ENCODE measurements at regions not wholly inside any gene's neighbourhood (a gene's known extent, or its start where the extent isn't known, plus 50 kb on each side); places are given as distances from the start of the nearest gene placed in this dataset.
"Not testable (repeated sequence)": the region's sequence is repeated elsewhere in the genome, so short reads cannot be mapped to it uniquely, and the experiment has no call there.

DNA sequence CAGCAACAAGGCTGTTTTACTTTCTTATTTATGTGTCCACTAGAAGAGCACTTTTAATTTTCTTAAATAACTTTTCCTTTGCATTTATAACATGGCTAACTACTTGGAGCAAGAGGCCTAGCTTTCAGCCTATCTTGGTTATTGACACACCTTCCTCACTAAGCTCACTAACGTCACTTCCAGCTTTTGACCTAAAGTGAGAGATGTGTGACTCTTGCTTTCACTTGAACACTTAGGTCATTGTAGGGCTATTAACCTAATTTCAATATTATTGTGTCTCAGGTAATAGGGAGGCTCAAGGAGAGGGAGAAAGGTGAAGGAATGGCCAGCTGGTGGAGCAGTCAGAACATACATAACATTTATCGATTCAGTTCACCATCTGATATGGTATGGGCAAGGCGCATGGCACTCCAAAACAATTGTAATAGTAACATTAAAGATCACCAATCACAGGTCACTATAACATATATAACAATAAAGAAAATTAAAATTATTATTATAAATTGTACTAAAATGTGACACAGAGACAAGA, 95.0 kb upstream of the FAM20C start:
- Histone ChIP-seq H3K4me1 (ENCODE audit: control insufficient read depth in 1 of 2, insufficient read depth in 2 of 2, low read length in 2 of 2) (no peaks in the 10 kb centered on the region), H3K36me3 (ENCODE audit: control insufficient read depth in 1 of 2, insufficient read depth in 2 of 2, low read length in 1 of 2) (no peaks in the 10 kb centered on the region), H3K27ac (ENCODE audit: low read depth in 1 of 2, low read length in 2 of 2) (no peak overlapping the region), H3K27me3 (ENCODE audit: control insufficient read depth in 1 of 2, insufficient read depth in 2 of 2, low read length in 1 of 2) (no peaks in the 10 kb centered on the region), H3K4me3 (ENCODE audit: low read length in 2 of 2) (no peak overlapping the region), H3K9me3 (ENCODE audit: control insufficient read depth, low read length) (no peaks in the 10 kb centered on the region)
- intact Hi-C loops (cut with DNase I) = no loop called here
- 62 to 63% methylated on average over 3 of the region's 3 CpGs for WGBS, 2 donors
- DNase-seq (no peak), ATAC-seq (ENCODE audit: low FRiP score) (no peak)

DNA sequence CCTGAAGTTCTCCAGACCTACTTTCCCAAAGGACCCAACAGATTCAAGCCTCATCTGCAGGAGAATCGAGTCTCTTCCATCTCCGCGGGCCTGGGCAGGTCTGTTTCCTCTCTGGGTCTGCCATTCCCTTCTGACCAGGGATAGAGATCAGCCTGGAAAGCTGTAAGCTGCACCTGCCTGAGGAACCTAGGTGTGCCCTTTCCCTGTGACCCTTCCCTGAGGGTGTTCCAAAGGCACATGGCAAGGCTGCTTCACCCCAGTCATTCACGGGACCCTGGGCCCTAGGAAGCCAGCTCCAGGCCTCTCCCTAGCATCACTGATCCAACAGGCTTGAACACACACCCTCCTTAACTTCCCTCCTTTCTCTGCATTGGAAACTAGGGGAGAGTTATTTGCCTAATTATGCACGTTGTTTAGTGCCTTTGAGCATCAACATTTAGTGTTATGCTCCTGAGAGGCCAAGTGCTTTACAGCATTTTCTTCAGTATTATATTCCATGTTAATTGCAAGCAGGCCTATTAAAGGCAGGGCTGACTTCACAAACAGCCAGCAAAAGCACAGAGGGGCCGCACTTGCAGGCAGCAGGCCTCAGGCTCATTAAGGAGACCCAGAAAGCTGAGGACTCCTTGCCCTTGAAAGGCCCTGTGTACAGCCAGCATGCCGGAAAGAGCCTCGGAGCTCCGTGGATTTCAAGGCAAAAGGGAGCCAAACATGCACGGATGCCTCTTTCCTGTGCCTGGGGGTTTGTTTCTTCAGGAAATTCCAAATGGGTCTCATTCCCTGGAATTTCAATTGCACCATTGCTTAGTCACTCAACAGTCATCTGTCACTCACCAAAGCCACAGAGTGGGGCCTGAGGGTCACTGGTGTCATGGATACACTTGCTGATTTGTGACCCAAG, 91.0 kb upstream of the FAM20C start:
- Histone ChIP-seq H3K4me3 (ENCODE audit: low read length in 2 of 2) (no peak overlapping the region), H3K36me3 (ENCODE audit: control insufficient read depth in 1 of 2, insufficient read depth in 2 of 2, low read length in 1 of 2) (no peaks in the 10 kb centered on the region), H3K4me1 (ENCODE audit: control insufficient read depth in 1 of 2, insufficient read depth in 2 of 2, low read length in 2 of 2) (no peaks in the 10 kb centered on the region), H3K27me3 (ENCODE audit: control insufficient read depth in 1 of 2, insufficient read depth in 2 of 2, low read length in 1 of 2) (no peaks in the 10 kb centered on the region), H3K27ac (ENCODE audit: low read depth in 1 of 2, low read length in 2 of 2) (no peak overlapping the region), H3K9me3 (ENCODE audit: control insufficient read depth, low read length) (no peaks in the 10 kb centered on the region)
- ATAC-seq (ENCODE audit: low FRiP score) (no peak), DNase-seq (no peak)
- WGBS, 2 donors = 78 to 80% methylated on average over 10 of the region's 10 CpGs
- intact Hi-C loops (cut with DNase I) = no loop called here

GRCh38 chr7:102047-102711, 90.2 kb upstream of the FAM20C start:
- intact Hi-C loops (cut with DNase I) = no loop called here
- 86 to 94% methylated on average over 12 to 13 of the region's 13 CpGs for WGBS, 2 donors
- no peak overlapping the region for H3K4me3 ChIP-seq (ENCODE audit: low read length in 2 of 2)
- H3K4me1 ChIP-seq (ENCODE audit: control insufficient read depth in 1 of 2, insufficient read depth in 2 of 2, low read length in 2 of 2) = no peaks in the 10 kb centered on the region
- H3K9me3 ChIP-seq (ENCODE audit: control insufficient read depth, low read length) = no peaks in the 10 kb centered on the region
- no peak for DNase-seq
- ATAC-seq (ENCODE audit: low FRiP score) = no peak
- H3K27me3 ChIP-seq (ENCODE audit: control insufficient read depth in 1 of 2, insufficient read depth in 2 of 2, low read length in 1 of 2) = no peaks in the 10 kb centered on the region
- no peak overlapping the region for H3K27ac ChIP-seq (ENCODE audit: low read depth in 1 of 2, low read length in 2 of 2)
- H3K36me3 ChIP-seq (ENCODE audit: control insufficient read depth in 1 of 2, insufficient read depth in 2 of 2, low read length in 1 of 2) = no peaks in the 10 kb centered on the region

GRCh38 chr7:102721-103120, 89.7 kb upstream of the FAM20C start:
- Histone ChIP-seq H3K4me1 (ENCODE audit: control insufficient read depth in 1 of 2, insufficient read depth in 2 of 2, low read length in 2 of 2) (no peaks in the 10 kb centered on the region), H3K4me3 (ENCODE audit: low read length in 2 of 2) (no peak overlapping the region), H3K27ac (ENCODE audit: low read depth in 1 of 2, low read length in 2 of 2) (no peak overlapping the region), H3K36me3 (ENCODE audit: control insufficient read depth in 1 of 2, insufficient read depth in 2 of 2, low read length in 1 of 2) (no peaks in the 10 kb centered on the region), H3K27me3 (ENCODE audit: control insufficient read depth in 1 of 2, insufficient read depth in 2 of 2, low read length in 1 of 2) (no peaks in the 10 kb centered on the region), H3K9me3 (ENCODE audit: control insufficient read depth, low read length) (no peaks in the 10 kb centered on the region)
- DNase-seq (no peak), ATAC-seq (ENCODE audit: low FRiP score) (no peak)
- 70 to 81% methylated on average over 11 to 14 of the region's 14 CpGs for WGBS, 2 donors
- intact Hi-C loops (cut with DNase I) = no loop called here

GRCh38 chr7:103981-104380, 88.4 kb upstream of the FAM20C start:
- H3K9me3 ChIP-seq (ENCODE audit: control insufficient read depth, low read length); intact Hi-C loops (cut with DNase I); H3K4me1 ChIP-seq (ENCODE audit: control insufficient read depth in 1 of 2, insufficient read depth in 2 of 2, low read length in 2 of 2); DNase-seq; H3K27me3 ChIP-seq (ENCODE audit: control insufficient read depth in 1 of 2, insufficient read depth in 2 of 2, low read length in 1 of 2); H3K27ac ChIP-seq (ENCODE audit: low read depth in 1 of 2, low read length in 2 of 2); ATAC-seq (ENCODE audit: low FRiP score); H3K4me3 ChIP-seq (ENCODE audit: low read length in 2 of 2); H3K36me3 ChIP-seq (ENCODE audit: control insufficient read depth in 1 of 2, insufficient read depth in 2 of 2, low read length in 1 of 2): not testable (repeated sequence)
- 87 to 97% methylated on average over 3 to 4 of the region's 10 CpGs for WGBS, 2 donors

GRCh38 chr7:105002-105401, 87.4 kb upstream of the FAM20C start:
- intact Hi-C loops (cut with DNase I) = no loop called here
- Histone ChIP-seq H3K36me3 (ENCODE audit: control insufficient read depth in 1 of 2, insufficient read depth in 2 of 2, low read length in 1 of 2) (no peaks in the 10 kb centered on the region), H3K27me3 (ENCODE audit: control insufficient read depth in 1 of 2, insufficient read depth in 2 of 2, low read length in 1 of 2) (no peaks in the 10 kb centered on the region), H3K4me3 (ENCODE audit: low read length in 2 of 2) (no peak overlapping the region), H3K9me3 (ENCODE audit: control insufficient read depth, low read length) (no peaks in the 10 kb centered on the region), H3K27ac (ENCODE audit: low read depth in 1 of 2, low read length in 2 of 2) (no peak overlapping the region), H3K4me1 (ENCODE audit: control insufficient read depth in 1 of 2, insufficient read depth in 2 of 2, low read length in 2 of 2) (no peaks in the 10 kb centered on the region)
- ATAC-seq (ENCODE audit: low FRiP score) = no peak
- WGBS, 2 donors = 92 to 94% methylated on average over 8 of the region's 8 CpGs
- no peak for DNase-seq

- Histone ChIP-seq H3K4me1 (ENCODE audit: control insufficient read depth in 1 of 2, insufficient read depth in 2 of 2, low read length in 2 of 2) (no peaks in the 10 kb centered on the region), H3K27ac (ENCODE audit: low read depth in 1 of 2, low read length in 2 of 2) (no peak overlapping the region), H3K27me3 (ENCODE audit: control insufficient read depth in 1 of 2, insufficient read depth in 2 of 2, low read length in 1 of 2) (no peaks in the 10 kb centered on the region), H3K4me3 (ENCODE audit: low read length in 2 of 2) (no peak overlapping the region), H3K36me3 (ENCODE audit: control insufficient read depth in 1 of 2, insufficient read depth in 2 of 2, low read length in 1 of 2) (no peaks in the 10 kb centered on the region), H3K9me3 (ENCODE audit: control insufficient read depth, low read length) (no peaks in the 10 kb centered on the region)
- intact Hi-C loops (cut with DNase I) = no loop called here
- no peak for DNase-seq
- no peak for ATAC-seq (ENCODE audit: low FRiP score)
- 73 to 76% methylated on average over 5 of the region's 5 CpGs for WGBS, 2 donors
These were observed 86.0 kb upstream of the FAM20C start for GRCh38 chr7:106356-106755.

DNA sequence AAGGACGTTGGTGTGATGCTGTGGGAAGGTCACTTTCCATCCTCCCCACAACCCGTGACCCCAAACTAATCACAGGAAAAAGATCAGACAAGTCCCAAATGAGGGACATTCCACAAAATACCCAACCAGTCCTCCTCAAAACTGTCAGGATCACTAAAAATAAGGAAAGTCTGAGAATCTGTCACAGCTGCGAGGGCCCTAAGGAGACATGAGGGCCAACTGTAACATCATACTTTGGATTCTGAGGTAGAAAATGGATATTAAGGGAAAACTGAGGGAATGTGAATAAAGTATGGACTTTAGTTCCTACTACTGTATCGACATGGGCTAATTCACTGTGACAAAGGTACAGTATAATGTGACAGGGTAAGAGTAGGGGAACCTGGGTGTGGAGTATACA, 85.1 kb upstream of the FAM20C start:
- no peak for DNase-seq
- no peaks in the 10 kb centered on the region for H3K9me3 ChIP-seq (ENCODE audit: control insufficient read depth, low read length)
- H3K27me3 ChIP-seq (ENCODE audit: control insufficient read depth in 1 of 2, insufficient read depth in 2 of 2, low read length in 1 of 2) = no peaks in the 10 kb centered on the region
- WGBS, 2 donors = 61 to 65% methylated on average over 4 of the region's 4 CpGs
- ATAC-seq (ENCODE audit: low FRiP score) = no peak
- H3K4me1 ChIP-seq (ENCODE audit: control insufficient read depth in 1 of 2, insufficient read depth in 2 of 2, low read length in 2 of 2) = no peaks in the 10 kb centered on the region
- no peak overlapping the region for H3K4me3 ChIP-seq (ENCODE audit: low read length in 2 of 2)
- intact Hi-C loops (cut with DNase I) = no loop called here
- no peaks in the 10 kb centered on the region for H3K36me3 ChIP-seq (ENCODE audit: control insufficient read depth in 1 of 2, insufficient read depth in 2 of 2, low read length in 1 of 2)
- H3K27ac ChIP-seq (ENCODE audit: low read depth in 1 of 2, low read length in 2 of 2) = no peak overlapping the region

- Histone ChIP-seq H3K27ac (ENCODE audit: low read depth in 1 of 2, low read length in 2 of 2) (no peak overlapping the region), H3K9me3 (ENCODE audit: control insufficient read depth, low read length) (no peaks in the 10 kb centered on the region), H3K4me3 (ENCODE audit: low read length in 2 of 2) (no peak overlapping the region), H3K27me3 (ENCODE audit: control insufficient read depth in 1 of 2, insufficient read depth in 2 of 2, low read length in 1 of 2) (no peaks in the 10 kb centered on the region), H3K36me3 (ENCODE audit: control insufficient read depth in 1 of 2, insufficient read depth in 2 of 2, low read length in 1 of 2) (no peaks in the 10 kb centered on the region), H3K4me1 (ENCODE audit: control insufficient read depth in 1 of 2, insufficient read depth in 2 of 2, low read length in 2 of 2) (no peaks in the 10 kb centered on the region)
- ATAC-seq (ENCODE audit: low FRiP score) (no peak), DNase-seq (no peak)
- intact Hi-C loops (cut with DNase I) = no loop called here
- WGBS, 2 donors = 87 to 89% methylated on average over 3 of the region's 3 CpGs
These were observed 84.5 kb upstream of the FAM20C start for GRCh38 chr7:107907-108306.

All from aorta (tissue), 5 donors.